ENCODE measurements at regions not wholly inside any gene's neighbourhood (a gene's known extent, or its start where the extent isn't known, plus 50 kb on each side); places are given as distances from the start of the nearest gene placed in this dataset.

GRCh38 chr9:106529616-106530015, 333.4 kb upstream of the ZNF462 start:
- TF ChIP-seq EP300 (IDR thresholded peaks at IDR 0.05; ENCODE audit: low read depth) (no peak), CTCF (IDR thresholded peaks at IDR 0.05) (no peak), POLR2AphosphoS5 (IDR thresholded peaks at IDR 0.05) (no peak)
